Gastroesophageal sphincter (tissue), 4 donors: ENCODE measurements at regions not wholly inside any gene's neighbourhood (a gene's known extent, or its start where the extent isn't known, plus 50 kb on each side); places are given as distances from the start of the nearest gene placed in this dataset.
"Not testable (repeated sequence)": the region's sequence is repeated elsewhere in the genome, so short reads cannot be mapped to it uniquely, and the experiment has no call there.

ENCODE experiments used
- ATAC-seq: fragments of 150-250 bp; one replicate; pipeline ENCODE4 v1.9.1; 2016; ENCODE audit warnings: mild to moderate bottlenecking, moderate library complexity
- H3K27ac ChIP-seq, 4 donors: fragments of 200-600 bp; sonication (generic) in 3 of 4; 1 replicate in 3 of 4; 2 replicates in 1 of 4; pipeline ENCODE4 v1.5.1; 2016 to 2019
- H3K27me3 ChIP-seq: fragments of 200-600 bp; sonication (generic); one replicate; pipeline ENCODE4 v1.5.1; 2019
- H3K36me3 ChIP-seq, 2 donors: fragments of 200-600 bp; sonication (generic); one replicate each; pipeline ENCODE4 v1.5.1; 2019; ENCODE audit warnings: control low read depth in 1 of 2
- H3K4me1 ChIP-seq, 3 donors: fragments of 200-600 bp; sonication (generic); 1 replicate in 2 of 3; 2 replicates in 1 of 3; pipeline ENCODE4 v1.5.1; 2016 to 2019; ENCODE audit warnings: control low read depth in 2 of 3
- H3K4me3 ChIP-seq, 2 donors: fragments of 200-600 bp; sonication (generic); one replicate each; pipeline ENCODE4 v1.5.1; 2019; ENCODE audit warnings: mild to moderate bottlenecking in 1 of 2, moderate library complexity in 1 of 2
- H3K9me3 ChIP-seq, 3 donors: fragments of 200-600 bp; sonication (generic); one replicate each; pipeline ENCODE4 v1.5.1; 2017 to 2019; ENCODE audit warnings: control low read depth in 2 of 3
- CTCF ChIP-seq, 4 experiments: fragments of 200-600 bp in 2 of 4; fragments of 450-650 bp in 2 of 4; sonication (generic) in 1 of 4; IDR thresholded peaks; one replicate each; pipeline ENCODE4 v1.5.1; 2017 to 2019; ENCODE audit warnings: antibody characterized with exemption in 4 of 4, mild to moderate bottlenecking in 2 of 4, moderate library complexity in 2 of 4
- EP300 ChIP-seq: sonication (generic); formaldehyde crosslinking; IDR thresholded peaks from one replicate; pipeline ENCODE4 v1.6.1; 2017; ENCODE audit warnings: antibody characterized with exemption, mild to moderate bottlenecking
- POLR2A ChIP-seq, 2 donors: fragments of 450-650 bp; IDR thresholded peaks; one replicate each; pipeline ENCODE4 v1.6.1; 2017; ENCODE audit warnings: antibody characterized with exemption in 2 of 2, mild to moderate bottlenecking in 2 of 2, moderate library complexity in 1 of 2
- POLR2AphosphoS5 ChIP-seq: sonication (generic); formaldehyde crosslinking; IDR thresholded peaks from one replicate; pipeline ENCODE4 v1.6.1; 2017; ENCODE audit warnings: antibody characterized with exemption
- WGBS, 2 donors: methylation state at CpG; one replicate each; pipeline ENCODE4 v1.1.5; 2018; ENCODE audit warnings: low coverage in 1 of 2; 5-methylcytosine and 5-hydroxymethylcytosine counted together

DNA sequence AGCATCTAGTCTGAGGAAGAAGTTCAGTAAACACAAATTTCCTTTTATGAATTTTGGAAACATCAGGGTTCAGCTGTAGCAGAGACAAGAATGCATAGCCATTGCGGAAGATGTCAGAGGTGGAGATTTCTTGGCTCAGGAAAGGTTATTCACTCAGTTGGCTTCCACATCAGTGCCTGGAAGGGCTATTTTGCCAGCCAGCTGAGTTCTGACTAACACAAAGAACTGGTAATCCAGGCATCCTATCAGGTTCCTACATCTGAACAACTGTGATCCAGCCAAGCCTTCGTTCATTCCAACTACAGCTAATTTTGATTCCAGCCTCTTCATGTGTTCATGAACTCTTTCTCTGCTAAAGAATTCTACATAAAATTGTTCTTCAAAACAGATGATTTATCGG lies 965.6 kb downstream of the XPNPEP1 start:
- ATAC-seq: no peak
- Histone ChIP-seq H3K4me3 (no peak overlapping the region), H3K4me1 (no peaks in the 10 kb centered on the region), H3K27ac (no peak overlapping the region), H3K27me3 (no peaks in the 10 kb centered on the region), H3K36me3 (no peaks in the 10 kb centered on the region), H3K9me3 (no peaks in the 10 kb centered on the region)
- no peak for TF ChIP-seq EP300
- TF ChIP-seq CTCF (IDR thresholded peaks at IDR 0.05): no peak
- TF ChIP-seq POLR2AphosphoS5: no peak
- TF ChIP-seq POLR2A (IDR thresholded peaks at IDR 0.05): no peak
- WGBS, 2 donors: 68 to 81% methylated on average over 3 of the region's 3 CpGs

DNA sequence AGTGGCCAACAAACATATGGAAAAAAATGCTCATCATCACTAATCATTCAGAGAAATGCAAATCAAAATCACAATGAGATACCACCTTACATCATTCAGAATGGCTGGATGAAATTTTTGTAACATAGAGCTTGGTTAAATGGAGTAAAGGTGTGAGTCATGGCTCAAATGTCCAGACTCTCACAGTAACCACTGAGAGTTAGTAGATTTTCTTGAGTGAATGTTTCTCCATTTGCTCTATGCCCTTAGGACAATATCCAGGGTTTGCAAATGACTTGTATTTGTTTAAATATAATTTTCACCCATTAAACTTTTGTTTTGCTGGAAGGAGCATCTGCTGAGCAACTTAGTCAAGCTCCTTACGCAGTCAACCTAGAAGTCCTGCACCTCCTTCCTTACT lies 967.2 kb downstream of the XPNPEP1 start:
- Histone ChIP-seq H3K27me3 (no peaks in the 10 kb centered on the region), H3K27ac (no peak overlapping the region), H3K36me3 (no peaks in the 10 kb centered on the region), H3K4me3 (no peak overlapping the region), H3K4me1 (no peaks in the 10 kb centered on the region), H3K9me3 (peaks cover 0 to 10% (median 0%) of the 10 kb centered on the region in 3 donors)
- ATAC-seq: no peak
- 90% methylated on average over 1 of the region's 1 CpG for WGBS, 2 donors
- no peak for TF ChIP-seq POLR2AphosphoS5
- no peak for TF ChIP-seq CTCF (IDR thresholded peaks at IDR 0.05)
- TF ChIP-seq EP300: no peak
- TF ChIP-seq POLR2A (IDR thresholded peaks at IDR 0.05): no peak

GRCh38 chr10:108920029-108920428 lies 1003.3 kb downstream of the XPNPEP1 start:
- H3K27me3 ChIP-seq, ATAC-seq, H3K36me3 ChIP-seq, H3K4me1 ChIP-seq, H3K4me3 ChIP-seq, H3K27ac ChIP-seq: not testable (repeated sequence)
- peaks cover 0 to 26% (median 0%) of the 10 kb centered on the region in 3 donors for H3K9me3 ChIP-seq

- WGBS, 2 donors: 67% methylated on average over 1 of the region's 3 CpGs; no CpG with 5 or more reads in 1 of the 2 donors
- no peak for ATAC-seq
- peaks cover 0 to 14% (median 0%) of the 10 kb centered on the region in 3 donors for H3K4me1 ChIP-seq
- H3K36me3 ChIP-seq: no peaks in the 10 kb centered on the region
- H3K27ac ChIP-seq: no peak overlapping the region
- peaks cover 31% of the 10 kb centered on the region for H3K27me3 ChIP-seq
- no peaks in the 10 kb centered on the region for H3K9me3 ChIP-seq
- TF ChIP-seq CTCF (IDR thresholded peaks at IDR 0.05) (no peak), POLR2AphosphoS5 (no peak), POLR2A (IDR thresholded peaks at IDR 0.05) (no peak), EP300 (no peak)
- H3K4me3 ChIP-seq: no peak overlapping the region
Observed at GRCh38 chr10:108913300-108913699, 1010.0 kb downstream of the XPNPEP1 start.

DNA sequence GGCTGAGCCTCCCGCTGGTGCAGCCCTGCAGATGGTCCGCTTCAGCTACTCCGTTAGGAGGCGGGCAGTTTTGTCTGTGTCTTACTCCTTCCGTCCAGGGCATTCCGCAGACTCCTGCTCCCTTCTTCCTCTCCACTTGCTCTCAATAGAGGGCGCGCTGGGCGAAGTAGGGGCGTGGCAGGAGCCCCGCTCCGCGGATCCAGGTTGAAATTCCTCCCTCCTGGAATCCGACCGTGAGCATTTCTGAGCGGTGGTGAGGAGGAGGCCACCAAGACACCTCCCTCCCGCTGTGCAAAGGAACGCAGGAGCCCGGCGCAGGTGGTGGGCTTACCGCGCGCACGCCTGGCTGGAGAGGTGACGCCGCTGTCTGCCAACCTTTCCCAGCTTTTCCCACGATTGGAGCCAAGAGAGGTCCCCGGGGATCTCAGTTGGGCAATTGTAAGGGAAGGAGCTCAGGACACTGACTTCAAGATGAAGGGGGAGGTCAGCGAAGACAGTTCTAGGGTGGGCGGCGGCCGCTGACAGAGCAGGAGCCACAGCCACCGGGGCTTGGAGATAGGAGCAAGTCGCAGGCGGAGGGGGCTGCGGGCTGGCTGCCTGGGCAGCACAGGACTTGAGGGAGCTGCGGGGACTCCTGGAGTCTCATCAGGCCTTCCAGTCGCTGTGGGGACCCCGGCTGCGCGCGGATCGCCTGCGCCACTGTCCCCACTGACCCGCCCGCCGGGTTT lies 1011.3 kb downstream of the XPNPEP1 start:
- no CpG with 5 or more reads among the region's 47 CpGs for WGBS, 2 donors
- peak overlapping the region; percentile 22 to 47 for H3K4me3 ChIP-seq
- H3K36me3 ChIP-seq: no peaks in the 10 kb centered on the region
- no peaks in the 10 kb centered on the region for H3K9me3 ChIP-seq
- no peak overlapping the region for H3K27ac ChIP-seq
- peak; percentile 78 for ATAC-seq
- peak in 2 of 4 experiments; percentile 29 to 62 for TF ChIP-seq CTCF (IDR thresholded peaks at IDR 0.05)
- no peak for TF ChIP-seq EP300
- H3K27me3 ChIP-seq: peaks cover 30% of the 10 kb centered on the region
- peaks cover 0 to 14% (median 0%) of the 10 kb centered on the region in 3 donors for H3K4me1 ChIP-seq
